IPS DF 4.7 (cell line): ENCODE measurements at regions not wholly inside any gene's neighbourhood (a gene's known extent, or its start where the extent isn't known, plus 50 kb on each side); places are given as distances from the start of the nearest gene placed in this dataset.
A peak's percentile ranks its signal among the peaks of the same experiment; 100 is the strongest.

Experiments used
- DNase-seq: peaks from one replicate; pipeline ENCODE4 v3.0.0-alpha.2; 2013; ENCODE audit warnings: low spot score; ENCODE audit errors: extremely low read depth

DNA sequence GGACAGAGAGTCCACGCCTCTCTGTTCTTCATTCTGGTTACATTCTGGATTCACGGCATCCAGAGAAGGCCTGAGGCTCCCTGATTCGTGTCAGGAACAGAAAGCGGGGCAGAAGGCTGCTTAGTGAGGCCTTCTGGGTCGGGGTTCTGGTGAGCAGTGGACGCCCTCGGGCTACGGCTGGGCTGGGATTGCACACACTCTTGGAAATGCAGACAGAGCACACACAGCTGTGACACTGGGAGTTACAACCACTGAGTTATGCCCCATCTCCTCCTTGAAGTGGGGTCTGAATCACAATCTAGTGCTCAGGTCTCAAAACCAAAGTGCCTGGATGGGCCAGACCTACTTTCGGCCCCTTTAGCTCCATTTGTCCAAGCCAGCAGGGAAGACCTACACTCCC lies 156.9 kb upstream of the GDF10 start:
- DNase-seq = no peak

DNA sequence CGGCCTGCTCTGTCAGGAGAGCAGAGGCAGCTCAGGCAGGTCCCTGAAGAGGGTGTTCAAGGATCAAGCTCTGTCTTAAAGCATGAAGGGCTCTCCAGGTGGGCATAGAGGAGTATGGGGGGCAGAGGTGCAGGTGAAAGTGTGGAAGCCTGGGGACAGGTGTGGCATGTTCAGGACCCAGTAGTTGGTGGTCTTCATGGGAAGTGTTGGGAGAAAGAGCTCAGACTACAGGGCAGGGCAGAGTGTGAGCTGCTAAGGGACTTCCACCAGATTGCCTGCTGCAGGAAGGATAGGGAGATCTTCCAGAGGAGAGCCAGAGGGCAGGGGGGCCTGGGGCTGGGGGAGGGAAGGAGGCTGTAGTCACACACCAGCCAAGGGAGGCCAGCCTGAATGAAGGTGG lies 156.5 kb upstream of the GDF10 start:
- no peak for DNase-seq

DNA sequence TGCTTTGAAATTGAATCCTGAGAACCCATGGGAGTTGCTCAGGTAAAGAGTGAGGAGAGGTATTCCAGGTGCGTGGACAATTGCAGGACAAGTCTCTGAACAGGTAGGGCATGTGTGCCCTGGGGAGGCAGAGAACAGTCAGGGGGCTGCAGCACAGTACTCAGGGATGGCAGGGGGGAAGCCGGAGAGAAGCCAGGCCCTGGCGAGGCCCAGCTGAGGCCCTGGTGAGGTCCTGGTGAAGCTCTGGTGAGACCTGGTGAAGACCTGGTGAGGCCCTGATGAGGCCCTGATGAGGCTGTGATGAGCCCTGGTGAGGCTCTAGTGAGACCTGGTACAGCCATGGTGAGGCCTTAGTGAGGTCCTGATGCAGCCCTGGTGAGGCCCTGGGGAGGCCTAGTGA lies 155.5 kb upstream of the GDF10 start:
- DNase-seq = no peak

DNA sequence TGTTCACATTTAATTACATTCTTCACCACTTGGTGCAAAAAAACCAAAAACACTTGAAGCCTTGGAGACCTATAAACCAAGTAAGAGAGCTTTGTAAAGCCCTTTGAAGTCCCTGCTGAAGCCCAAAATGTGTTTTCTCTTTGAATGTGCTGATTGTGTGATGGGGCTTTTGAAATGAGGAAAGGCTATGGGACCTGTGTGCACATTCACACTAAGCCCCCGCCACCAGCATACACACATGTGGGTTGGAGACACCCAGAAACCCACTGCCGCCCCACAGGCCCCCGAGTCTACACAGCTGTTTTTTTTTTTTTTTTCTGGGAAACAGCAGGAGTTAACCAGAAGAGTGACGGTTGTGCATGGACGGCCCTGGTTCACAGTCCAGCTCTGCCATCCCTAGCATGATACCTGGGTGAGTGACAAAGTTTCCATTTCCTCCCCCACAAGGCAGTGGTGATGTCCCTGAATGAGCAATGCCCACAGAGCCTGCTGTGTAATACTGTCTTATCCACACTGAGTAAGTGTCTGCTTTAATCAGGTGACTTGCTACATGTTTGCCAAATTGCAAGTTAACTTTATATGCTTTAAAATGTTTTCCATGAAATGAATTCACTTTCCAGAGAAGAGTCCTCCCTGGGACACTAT lies 154.6 kb upstream of the GDF10 start:
- DNase-seq = no peak

DNA sequence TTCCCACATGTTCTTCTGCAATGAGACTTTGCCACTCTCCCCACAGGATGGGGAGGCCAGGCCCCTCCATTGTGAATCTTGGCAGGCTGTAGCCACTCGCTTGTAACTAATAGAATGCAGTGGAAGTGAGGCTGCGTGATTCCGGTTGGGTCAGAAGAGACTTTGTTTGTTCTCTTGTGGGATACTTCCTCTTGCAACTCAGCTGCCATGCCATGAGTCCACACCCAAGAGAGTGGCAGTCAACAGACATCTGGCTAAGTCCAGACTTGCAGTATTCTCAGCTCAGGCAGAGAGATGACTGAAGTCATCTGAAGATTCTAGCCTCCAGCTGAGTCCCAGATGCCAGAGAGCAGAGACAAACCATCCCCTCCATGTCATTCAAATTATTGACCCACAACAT lies 153.4 kb upstream of the GDF10 start:
- DNase-seq = no peak

DNA sequence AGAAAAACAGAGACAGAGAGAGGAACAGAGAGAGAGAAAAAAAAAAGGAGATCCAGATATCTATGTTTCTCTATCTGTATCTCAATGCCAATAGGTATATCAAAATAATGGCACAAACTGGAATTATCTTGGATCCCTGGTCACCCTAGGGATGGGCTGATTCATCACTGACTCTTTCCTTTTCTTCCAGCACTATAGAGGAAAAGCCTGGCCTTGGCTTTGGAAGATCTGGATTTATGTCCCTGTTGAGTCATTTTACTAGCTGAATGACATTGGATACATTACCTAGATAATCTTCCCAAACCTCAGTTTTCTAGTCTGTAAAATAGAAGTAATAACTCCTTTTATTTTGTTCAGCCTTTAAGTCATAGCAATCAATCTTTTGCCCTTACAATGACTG lies 152.8 kb upstream of the GDF10 start:
- DNase-seq = no peak

DNA sequence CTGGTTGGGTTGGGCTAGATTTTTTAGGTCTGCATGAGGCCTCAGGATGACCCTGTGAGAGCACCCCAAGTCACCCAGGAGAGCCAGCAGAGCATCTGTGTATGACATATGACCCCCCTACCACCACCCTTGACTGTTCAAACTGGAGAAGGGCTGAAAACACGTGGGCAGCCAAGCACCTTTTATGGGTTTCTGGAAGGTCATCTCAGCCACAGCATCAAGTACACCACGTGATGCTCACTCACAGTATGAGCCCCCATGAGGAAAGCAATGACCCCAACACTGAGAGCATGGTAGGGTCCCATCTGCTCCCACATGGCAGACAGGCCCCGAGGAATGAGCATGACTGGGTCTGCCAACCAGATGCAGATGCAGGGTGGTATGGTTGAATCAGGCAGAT lies 149.4 kb upstream of the GDF10 start:
- DNase-seq = no peak

DNA sequence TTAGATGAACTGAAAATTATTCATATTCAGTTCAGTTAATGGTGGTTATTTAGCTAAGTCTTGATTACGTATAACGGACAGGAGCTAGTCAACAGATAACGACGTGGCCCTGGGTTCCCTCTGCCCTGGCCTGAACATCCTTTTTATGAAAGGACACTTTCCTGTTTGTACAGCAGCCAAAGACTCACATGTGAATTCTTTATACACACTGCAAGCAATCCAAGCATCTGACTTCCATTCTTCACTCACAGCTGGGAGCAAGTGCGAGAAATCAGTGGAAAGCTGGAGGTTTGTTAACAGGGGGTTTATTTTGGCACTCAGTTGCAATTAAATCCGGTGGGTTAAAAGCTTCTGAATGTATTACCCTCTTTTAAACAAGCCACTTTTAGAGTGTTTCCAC lies 148.1 kb upstream of the GDF10 start:
- no peak for DNase-seq

DNA sequence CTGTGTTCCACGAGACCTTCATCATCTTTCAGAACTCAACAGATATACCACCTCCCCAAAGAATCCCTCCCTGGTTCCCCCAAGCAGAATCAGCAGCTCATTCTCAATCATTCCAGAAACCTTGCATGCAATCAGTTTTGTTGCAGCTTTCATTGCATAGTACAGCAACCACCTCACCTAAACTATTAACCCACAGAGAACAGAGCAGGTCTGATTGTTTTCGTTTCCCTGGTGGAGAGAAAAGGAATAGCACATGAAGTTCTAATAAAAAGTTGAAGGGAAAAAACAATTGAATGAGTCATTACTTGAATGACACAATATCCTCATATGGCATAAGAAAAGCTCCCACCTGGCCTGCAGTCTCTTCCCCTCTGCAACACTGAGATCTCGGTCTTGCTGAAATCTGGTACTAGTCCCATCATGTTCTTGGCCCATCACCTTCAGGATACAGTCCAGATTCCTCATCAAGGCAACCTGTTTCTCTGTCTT lies 147.1 kb upstream of the GDF10 start:
- DNase-seq = peak; percentile 9

DNA sequence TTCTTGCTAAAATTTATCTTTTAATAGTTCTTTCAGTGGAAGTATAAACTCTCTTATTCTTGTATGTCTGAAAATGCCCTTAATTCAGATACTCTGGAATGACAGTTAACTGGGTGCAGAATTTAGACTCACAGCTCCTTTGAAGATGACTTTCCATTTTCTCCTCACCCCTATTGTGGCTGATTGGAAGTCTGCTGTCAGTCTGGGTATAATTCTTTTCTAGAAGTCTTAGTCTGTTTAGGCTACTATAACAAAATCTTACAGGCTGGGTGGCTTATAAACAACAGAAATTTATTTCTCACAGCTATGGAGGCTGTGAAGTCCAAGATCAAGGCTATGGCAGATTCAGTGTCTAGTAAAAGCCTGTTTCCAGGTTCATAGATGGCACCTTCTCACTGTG lies 145.2 kb upstream of the GDF10 start:
- no peak for DNase-seq

DNA sequence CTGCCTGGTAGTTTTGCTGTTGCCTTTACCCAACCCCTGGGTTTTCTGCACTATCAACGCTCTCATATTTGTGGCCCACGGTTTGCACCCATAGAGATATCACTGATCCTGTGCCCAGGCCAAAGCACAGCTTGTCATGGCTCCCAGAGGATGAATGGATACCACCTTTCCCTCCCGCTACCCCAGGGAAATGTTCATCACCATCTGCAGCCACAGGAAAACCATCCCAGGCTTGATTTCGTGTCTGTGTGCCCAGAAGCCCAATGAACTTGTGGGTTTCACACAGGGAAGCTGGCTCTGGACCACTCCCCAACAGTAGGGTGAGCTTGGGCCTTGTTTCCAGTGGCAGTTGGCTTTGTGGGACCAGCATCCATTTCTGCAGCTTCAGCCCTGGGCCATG lies 143.1 kb upstream of the GDF10 start:
- no peak for DNase-seq

DNA sequence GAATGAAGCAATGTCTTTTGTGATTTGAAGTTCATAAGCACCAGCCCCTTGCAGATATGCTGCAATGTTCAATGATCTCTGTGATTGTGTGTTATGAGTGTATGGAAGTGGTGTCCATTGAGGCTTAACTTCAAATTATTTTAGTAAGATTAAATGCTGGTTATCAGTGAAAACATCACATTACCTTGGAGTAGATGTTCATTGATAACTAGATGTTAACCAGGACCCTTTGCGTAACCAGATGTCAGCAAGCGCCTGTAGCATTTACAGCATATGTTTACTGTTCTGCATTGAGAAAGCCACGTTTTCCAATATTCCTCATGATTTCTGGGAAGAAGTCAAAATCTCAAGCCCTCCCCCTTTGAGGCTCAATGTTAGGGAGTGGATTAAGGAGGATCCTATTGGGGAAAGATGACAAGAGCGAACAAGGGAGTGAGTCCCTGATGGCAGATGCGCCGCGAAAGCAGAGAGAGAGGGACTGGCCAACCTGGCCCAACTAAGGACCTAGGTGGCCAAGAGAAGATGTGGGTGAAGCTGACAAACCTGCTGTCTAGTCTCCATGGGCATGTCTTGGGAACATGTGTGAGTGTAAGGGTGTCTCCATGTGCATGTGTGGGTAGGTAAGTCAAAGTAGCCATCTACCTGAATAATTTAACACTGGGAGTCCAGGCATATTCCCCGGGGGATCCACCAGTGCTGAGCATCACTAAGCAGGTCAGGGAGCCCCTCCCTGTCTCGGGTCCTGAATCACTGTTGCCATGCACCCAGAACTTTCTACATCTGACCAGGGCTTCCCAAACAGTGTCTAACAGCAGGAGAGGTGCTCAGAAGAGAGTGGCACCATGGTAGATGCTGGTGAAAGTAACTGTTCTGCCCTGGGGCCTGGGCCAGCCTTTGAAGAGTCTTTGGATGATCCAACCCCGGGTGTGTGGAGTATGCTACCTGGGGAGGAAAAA lies 141.6 kb upstream of the GDF10 start:
- DNase-seq = no peak

DNA sequence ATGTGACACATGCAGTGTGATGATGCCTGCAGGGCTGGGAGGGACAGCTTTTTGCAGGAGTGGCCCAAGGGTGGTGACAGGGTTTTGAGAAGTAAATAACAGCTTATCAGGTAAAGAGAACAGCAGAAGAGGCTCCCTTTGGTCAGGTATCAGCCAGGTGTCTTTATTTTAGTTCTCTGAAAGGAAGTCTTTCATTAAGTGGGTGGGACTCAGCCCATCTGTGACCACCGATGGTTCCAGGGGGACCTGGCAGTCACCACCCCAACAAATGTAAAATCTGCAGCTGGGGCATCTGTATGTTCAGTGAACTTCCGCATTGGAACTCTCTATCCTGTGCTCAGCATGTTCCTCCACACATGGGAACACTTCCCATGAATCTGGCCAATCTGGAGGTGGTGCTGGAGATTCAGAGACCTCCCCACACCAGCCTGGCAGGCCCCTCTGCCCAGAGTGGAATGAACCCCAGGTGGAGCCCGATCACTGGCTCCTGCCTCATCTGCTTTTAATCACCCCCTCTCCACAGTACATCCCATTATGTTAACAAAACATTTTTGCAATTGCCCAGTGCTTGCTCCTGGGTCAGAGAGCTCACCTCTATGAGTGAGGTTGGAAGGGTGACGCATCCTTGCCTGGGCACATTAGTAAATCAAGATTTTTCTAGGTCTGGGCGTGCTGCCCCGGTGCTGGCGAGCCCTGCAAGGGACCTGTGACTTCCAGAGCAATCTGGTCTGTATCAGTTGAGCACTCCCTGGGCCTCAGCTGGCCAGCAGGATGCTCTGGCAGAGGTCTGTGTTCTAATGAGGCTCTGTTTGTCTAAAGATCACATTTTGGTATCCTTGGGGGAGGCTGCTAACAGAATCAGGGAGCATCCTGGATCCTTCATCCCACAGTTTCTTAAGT lies 140.4 kb upstream of the GDF10 start:
- DNase-seq = no peak

DNA sequence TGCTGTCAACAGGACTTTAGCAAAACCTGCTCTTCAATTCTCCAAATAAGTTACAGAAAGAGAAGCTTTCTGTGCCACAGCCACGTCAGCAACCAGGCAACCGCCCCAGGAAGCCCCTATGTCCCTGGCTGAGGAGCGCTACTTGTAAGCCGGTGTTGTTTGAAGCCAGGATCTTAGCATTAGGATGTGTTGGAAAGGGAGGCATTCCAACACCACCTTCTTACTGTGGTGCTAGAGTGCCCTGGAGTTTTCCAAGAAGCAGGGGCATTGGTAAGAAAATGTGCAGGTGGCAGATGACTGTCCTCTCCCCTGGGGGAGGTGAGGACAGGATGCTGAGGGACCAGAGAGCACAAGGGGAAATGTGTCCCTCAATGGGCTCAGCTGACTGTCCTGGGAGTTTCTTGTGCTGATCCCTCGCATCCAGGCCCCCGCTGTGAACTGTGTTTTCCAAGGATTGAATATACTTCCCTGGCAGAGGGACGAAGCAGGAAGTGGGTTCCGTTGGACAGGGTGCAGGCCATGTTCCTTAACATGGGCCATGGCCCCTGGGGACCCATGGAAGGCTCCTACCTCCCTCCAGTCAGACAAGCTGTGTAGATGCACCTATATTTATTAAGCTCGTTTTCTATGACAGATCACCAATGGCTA lies 139.6 kb upstream of the GDF10 start:
- no peak for DNase-seq

DNA sequence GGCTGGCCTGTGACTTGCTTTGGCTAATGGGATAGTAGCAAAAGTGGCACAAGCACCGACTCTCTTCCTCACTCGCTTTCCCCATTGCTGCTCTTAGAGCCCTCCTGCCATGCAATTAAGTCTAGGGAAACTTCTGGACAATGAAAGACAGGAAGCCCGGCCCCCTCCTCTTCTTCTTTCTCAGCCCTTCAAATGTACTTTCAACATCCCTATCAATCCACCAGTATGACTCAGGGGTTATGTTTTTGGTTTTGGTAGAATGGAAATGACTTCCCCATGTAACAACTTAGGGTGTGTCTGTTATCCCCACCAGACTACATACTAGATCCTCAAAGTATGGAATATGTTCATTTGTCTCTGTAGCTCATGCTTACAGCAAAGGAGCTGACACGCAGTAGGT lies 139.0 kb upstream of the GDF10 start:
- no peak for DNase-seq

DNA sequence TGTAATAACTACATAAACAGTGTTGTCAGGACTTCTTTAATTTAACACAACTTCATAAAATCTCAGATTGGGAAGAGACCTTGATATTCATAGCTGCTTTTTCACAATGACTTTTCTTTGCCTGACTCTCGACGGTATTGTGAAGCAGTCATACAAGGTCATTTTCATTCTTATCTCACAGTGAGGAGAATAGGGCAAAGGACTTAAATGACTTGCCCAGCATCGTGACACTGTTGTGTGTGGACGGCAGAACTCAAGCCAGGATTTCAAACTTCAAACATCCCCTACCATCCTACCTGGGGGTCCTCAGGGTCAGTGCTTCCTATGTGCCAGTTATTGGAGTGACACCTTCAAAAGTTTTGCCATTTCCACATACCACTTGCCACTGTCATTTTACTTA lies 138.5 kb upstream of the GDF10 start:
- no peak for DNase-seq

DNA sequence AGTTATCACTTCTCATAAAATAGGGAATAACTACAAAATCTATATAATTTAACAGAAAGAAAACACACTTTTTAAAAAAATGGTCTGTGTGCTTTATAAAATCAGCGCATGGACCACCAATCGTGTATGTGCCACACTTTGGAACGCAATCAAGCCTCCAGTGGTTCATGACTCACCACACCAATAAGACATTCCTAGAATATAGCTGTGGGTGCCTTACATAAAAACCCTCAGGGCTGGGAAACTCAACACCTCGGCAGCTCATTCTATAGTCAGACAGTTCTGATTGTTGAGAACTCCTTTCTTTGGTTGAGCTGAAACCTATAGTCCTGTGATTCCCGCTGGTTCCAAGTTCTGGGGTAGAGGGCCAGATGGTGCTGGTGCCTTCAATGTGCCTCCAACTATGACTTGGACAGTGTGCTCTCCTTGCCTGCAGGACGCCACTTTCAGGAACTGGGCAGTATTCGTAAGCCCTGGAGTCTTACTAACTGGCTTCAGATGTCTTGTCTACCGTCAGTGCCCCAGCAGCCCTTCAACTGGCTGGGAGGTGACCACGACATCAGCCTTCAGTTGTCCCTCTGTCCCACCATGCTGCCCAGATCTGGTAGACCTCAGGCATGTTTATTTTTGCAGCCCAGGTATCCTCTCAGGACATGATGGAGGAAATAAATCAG lies 135.7 kb upstream of the GDF10 start:
- DNase-seq = no peak

DNA sequence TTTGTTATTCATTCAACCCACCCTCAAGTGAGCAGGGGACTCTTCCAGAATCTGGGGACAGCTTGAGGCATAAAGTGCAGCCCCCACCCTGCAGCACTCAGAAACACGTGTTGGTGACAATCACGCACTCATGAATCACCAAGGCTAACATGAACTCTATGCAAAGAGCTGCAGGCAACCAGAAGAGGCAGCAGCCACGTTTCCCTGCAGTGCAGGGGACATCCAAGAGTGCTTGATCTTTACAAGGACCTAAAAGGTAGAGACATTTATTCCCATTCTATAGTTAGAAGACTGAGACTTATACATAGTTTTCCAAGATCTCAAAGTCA lies 135.2 kb upstream of the GDF10 start:
- no peak for DNase-seq

DNA sequence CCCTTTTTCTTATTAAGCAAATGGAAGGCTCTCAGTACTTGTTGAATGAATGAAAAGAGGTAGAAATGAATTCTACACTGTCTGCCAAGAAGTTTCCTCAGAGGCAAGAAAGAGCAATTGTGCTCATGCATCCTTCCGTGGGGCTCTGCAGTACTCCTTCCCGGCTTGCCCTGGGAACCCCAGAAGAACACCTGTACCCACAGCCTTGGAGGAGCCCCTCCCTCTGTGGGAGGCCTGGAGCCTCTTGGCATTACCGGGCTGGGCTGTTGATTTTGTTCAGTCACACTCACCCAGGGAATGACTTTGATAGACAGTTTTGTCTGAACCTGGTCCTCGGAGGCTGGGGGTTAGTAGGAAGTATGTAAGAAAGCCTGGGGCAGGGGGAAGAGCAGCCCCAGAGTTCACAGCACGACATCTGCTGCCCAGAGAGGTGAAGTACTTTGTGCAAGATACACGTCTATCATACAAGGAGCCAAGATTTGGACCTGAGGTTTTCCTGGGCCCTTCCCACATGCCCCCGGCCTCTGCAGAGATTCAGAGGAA lies 134.8 kb upstream of the GDF10 start:
- no peak for DNase-seq

DNA sequence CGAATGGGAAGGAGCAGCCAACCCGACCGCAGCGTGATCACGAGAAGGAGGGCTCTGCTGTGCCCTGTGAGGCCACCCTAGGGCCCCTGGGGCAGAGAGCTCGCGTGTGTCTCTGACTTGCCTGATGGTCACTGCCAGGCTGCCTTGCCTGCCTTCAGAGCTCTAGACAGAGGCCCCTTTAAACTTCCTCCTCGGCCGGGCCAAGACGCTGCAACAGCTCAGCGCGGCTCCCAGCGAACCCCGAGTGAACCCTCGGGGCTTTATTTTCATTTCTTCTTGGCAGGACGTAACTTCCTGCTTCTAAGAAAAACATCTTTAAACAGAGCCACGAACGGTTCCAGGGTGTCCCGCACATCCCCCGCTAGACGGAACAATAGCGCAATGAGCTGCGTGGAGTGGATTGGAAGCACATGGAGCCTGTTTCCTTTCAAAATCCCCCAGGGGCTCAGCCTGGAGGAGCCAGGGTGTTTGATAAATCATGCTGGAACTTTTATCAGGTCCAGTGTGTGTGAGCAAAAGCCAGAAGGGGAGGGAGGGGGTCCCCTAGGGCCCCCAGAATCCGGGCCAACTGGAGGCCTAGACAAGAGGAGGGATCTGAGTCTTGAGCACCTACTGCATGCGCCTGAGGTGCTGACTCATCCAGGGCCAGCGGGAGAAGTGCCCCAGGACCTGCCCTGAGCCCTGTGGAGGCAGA lies 134.1 kb upstream of the GDF10 start:
- no peak for DNase-seq
